HG03097 (cell line): ENCODE measurements at regions not wholly inside any gene's neighbourhood (a gene's known extent, or its start where the extent isn't known, plus 50 kb on each side); places are given as distances from the start of the nearest gene placed in this dataset.

ENCODE experiments used
- ATAC-seq: cut with Tn5 transposase; IDR thresholded peaks from one replicate; pipeline ENCODE4 v1.9.1; 2021; ENCODE audit not compliant: unreplicated experiment, low FRiP score

DNA sequence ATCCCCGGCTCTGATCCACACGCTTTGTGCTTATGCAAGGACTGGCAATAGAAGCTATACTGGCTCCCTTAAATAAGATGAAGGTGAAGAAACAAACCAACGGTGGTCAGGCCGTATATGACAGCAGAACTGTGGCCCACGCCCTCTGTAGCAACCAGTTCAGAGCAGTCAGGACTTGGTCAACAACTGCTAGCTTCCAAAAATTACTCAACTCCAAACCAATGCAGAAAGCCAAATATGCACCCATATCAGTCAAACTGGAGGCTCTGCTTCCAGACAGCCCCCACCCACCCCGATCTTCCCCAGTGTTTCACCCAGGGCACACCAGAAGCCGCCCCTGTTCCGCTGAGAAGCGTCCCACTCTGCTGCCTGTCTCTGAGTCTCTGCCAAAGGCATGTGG, 222.3 kb upstream of the MGMT start:
- ATAC-seq: no peak

DNA sequence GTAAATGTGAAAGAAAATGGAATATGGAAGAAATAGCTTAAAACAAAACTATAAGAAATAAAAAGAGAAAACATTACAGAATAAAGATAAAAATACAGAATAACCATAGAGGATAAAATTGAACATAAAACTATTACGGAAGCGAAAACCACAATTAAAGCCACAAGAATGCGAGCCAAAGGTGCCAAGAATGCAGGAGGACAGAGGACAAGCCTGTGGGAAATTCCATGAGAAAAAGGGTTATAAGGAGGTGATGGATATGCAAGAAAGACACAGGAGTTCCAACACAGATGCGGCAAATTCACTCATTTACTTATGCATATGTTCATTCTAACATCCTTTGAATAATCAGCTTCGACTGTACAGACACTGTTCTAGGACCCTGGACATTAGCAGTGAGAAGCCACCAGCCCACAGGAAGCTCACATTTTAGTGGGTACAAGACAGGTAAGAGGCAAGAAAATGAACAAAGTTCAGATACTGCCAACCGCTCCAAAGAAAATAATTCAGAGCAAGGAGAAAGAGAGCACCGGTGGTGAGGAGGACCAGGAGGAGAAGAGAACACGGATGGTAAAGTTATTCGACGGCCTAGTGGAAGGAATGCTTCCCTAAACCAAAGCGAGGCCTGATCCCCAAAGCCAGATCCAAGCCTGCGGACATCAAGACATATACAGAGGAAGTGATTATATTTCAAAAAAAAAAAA, 213.7 kb upstream of the MGMT start:
- no peak for ATAC-seq

DNA sequence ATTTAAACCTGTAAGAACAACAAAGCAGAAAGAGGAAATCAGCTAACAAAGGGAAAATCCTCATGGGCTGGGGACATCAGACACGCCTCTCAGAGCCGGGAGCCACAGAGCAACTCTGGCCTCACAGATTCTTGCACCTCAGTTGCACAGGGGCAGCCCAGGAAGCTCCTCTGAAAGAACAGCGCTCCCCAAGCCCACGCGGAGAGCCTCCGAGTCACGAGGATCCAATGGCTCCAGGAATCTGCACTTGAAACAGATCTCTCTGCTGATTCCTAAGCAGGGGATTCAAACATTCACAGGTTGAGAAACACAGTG, 213.2 kb upstream of the MGMT start:
- no peak for ATAC-seq

DNA sequence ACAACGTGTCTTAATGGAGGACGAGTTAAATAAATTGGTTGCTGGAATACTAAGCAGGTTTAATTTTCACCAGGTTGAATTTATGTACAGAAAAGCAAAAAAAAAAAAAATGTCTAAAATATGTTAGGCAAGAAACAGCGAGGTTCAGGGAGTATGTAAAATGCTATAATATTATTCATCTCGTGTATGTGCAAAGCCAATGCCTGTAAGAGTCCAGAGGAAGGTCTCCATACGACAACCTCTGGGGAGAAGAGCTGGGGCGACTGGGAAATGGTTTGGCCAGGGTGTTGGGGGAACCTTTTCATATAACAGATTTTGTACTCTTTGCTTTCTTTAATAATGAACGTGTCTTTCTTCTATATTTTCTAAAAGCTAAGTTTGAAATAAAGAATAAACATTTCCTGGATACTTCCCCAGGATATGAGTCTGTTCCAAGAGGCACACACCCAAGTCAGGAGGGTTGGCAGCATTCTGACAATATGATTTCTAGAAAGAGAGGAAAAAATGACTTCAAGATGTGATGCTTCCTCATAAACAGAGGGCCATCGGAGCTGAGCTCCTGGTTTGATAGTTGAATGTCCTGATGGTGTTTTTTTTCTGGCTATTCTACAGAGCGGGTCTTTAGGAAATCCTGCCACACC, 208.6 kb upstream of the MGMT start:
- no peak for ATAC-seq

DNA sequence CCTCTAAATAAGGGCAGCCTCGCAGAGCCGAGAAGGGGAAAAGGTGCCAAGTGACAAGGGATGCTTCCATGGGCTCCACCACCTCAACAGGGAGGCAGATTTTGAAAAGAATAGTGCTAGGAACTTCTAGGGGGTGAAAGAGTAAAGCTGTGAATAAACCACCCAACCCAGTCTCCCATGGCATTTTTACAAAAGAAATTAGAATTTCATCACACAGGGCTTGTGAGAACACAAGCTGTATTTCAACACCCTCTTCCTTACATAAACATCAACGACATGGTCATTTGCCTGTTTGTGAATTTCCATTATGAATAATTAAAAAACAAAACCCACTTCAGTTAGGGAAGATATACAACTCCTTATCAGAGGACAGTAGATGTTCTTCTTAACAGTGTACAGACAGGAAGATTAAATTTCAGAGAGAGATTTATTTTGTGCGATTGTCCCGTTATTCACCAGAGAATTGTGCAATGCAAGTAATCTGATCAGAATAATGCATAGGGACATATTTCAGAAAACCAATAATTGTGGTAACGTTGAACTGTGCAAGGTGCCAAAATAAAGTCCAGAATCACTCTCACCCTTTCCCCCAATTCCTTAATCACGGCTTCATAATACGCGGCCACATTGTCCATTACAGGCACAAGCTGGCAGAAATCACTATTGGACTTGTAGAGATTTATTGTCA, 207.8 kb upstream of the MGMT start:
- no peak for ATAC-seq

DNA sequence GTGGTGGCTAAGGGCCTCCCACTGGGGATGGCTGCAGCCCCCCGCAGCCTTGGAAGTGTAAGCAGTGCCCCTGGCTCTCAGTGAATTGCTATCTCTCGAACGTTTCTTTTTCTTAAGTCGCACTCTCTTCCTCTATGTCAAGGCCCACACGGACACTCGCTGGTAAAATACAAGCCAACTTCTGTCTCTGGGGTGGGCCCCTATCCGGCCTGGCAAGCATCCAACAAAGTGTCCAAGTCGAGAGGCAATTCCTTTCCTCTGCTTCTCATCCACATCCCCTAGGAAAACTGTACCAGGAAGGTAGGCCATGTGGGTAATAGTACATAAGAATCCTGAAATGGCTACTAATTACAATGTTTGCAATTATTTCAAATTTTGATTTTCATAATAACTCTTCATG, 194.9 kb upstream of the MGMT start:
- ATAC-seq: no peak

DNA sequence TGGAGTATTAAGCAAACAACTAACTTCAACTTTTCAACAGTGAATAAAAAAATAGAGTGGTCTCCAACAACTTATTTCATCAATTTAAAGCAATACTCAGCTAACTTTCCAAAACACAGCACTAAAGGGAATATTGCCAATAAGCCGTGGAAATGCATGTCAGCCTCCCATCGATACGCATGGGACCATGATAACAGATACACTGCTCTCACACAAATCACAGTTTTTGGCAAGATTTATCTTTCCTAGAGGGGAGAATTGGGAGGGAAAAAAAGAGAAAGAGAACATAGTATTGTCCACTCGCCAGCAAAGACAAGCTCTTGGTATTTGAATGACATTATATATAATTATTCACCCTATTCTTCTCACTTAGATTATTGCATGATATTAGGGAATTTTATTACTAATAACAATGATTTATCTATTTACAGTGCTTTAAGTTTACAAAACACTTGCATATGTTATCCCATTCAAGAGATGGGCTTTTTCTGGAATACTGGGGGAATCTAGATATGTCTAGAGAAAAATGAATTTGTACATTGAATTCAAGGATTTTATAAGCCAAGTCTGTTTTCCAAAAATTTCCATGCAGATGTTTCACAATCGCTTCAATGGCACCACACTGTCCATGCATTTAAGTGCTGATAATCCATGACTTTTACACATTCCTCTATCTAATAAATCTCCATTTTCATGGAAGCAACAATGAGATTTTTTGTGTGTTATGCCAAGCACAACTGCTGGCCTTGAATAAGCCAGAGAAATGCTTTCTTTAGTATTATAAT, 194.0 kb upstream of the MGMT start:
- no peak for ATAC-seq

DNA sequence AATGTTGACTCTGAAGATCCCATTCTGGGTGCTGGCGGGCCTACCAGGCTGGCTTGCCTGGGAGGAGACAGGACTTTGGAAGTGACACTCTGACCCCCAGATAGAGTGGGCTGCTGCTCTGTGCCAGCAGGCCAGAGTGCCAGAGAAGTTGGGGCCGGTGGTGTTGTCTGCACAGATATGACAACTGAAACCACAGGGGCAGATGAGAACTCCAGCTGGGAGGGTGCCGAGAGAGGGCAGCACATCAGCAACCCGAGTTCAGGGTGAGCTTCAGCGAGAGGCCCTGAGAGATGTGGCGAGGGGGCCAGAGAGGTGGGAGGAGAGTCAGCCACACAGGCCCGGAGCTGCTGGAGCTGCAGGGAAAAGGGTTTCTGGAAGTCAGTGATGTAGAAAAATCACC, 193.2 kb upstream of the MGMT start:
- no peak for ATAC-seq

DNA sequence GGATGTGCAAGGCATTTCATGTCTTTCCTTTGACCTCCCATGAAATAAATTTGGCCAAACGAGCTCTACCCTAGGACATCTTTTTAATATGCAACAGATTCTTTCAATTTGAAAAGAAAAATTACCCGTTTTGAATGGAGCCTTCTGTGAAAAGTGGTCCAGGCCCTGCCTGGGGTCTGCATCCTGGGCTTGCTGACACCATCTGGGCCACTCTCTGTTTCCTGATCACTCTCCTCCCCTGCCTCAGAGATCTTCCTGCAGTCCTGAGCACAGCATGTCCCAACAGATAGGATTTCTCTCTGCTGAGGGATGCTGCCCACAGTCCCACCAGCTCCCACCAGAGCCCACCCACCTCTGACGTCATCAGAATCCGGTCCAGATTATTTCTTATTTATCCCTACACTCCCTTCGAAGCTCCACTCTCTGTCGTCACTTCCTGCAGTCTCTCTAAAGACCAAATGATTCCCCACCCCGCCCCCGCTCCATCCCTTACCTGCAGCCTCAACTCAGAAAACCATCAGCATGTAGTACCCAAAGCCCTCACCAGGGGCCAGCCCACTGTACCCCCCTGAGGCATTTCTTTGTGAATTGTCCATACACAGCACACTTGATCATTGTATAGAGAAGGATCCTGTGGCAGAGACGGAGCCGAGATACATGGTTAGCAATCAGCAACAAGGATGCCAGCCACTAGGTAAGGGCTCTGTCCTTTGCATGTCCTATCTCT, 192.1 kb upstream of the MGMT start:
- ATAC-seq: no peak

DNA sequence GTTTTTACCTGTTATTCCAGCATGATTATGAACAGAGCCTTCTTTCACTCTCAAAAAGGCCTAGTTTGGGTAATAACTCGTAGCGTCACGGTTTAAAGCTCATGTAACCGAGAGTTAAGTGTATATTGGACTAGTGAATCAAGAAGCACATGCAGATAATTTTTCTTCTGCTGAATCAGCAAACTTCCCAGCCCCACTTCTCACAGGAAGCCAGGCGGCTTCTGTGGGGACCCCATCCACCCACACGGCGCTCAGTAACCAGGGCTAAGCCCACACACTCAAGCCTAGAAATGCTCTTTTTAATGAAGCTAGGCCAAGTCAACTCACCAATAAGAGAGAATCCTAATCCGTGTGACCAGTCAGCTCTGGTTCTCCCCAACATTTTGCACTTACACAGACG, 191.2 kb upstream of the MGMT start:
- no peak for ATAC-seq

DNA sequence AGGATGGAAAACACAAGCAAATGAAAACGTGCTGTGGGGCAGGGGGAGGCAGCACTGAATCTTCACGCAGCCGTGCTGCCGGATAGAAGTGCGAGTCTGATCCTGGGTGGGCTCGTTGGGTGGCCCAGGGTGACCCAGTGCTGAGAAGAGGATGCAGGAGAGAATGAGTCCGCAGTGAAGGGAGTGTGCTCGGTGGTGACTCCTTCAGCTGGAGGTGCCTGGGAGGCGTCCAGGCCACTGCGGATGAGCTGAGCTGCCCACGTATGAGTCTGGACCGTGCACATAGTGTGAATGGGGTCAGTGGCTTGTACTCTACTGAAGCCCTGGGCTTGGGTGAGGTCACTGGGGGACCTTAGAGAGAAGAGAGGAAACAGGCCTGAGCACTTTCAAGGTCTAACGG, 190.0 kb upstream of the MGMT start:
- no peak for ATAC-seq

DNA sequence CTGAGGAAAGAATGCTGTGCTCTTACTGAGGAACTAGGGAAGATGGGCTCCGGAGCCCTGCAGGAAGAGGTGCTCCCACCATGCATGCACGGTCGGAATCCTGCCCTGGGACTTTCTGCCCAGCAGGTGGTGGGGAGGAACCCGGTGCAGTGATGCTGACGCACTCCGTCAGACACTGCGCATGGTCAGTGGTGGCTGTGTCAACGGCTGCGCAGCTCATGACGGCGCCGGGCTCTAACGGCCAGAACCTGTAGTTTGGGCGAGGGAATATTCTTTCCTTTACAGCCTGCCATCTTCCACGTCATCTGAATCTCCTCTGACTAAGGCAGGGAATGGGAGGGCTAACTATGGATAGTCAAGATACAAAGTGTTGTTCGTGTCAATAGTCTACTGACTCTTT, 189.2 kb upstream of the MGMT start:
- no peak for ATAC-seq

DNA sequence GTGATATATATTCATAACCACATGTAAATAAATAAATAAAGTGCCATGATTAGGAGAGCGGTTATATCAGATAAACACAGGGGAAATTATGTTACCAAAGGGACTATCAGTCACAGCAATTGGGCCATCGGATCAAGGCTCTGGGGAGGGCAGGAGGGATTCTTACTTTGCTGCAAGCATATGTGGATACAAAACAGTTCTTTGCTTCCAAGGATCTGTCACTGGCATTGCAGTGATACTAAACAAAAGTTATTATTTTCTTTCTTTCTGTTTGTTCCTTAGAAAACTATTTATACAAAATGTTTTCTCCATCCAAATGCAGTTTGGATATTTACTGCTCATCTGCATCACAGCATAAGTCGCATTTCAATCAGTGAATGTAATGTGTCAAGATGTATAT, 188.4 kb upstream of the MGMT start:
- no peak for ATAC-seq

DNA sequence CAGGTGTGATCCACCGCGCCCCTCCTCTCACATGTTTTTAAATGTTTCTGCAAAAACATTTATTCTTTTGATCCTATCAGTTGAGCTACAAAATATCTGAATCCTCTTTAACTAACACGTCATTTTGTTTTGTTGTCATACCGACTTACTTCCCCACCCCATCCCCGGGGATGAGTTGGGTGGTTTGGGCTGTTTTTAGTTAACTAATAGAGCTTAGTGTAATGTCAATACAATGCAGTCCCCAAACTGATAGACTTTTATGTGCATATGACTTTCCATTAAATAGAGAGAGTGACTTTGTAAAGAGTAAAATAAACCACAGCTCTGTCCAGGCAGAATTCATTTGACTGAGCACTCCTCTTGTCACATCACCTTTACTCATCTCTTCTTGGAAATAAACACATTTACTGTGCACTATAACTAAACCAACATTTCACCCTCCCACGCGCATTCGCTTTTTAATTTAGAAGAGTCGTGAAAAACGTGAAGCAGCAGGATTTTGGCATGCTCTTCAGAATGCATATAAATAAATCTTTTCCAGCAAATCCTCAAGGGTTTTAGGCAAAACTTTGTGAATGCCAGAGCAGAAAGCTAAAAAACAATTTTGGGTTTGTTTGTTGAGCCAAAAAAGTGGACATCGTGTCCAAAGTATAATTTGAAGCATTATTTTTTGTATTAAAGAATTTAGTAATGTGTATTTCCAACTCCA, 187.4 kb upstream of the MGMT start:
- no peak for ATAC-seq

DNA sequence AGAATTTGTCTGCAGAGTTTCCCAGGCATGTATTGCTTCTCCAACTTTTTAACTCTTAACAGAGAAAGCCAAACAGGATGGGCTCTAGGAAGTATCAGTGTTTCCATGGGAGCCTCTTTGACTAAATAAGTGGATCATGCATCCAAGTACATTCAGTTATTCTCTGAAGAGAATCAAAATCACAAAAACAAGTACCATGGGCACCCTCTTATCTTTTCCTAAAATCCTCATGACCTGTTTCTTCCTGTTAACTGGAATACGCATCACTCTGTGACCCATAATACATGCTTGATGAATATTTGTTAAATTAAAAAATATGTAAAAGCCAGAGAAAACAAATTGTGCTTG, 186.9 kb upstream of the MGMT start:
- ATAC-seq: no peak

DNA sequence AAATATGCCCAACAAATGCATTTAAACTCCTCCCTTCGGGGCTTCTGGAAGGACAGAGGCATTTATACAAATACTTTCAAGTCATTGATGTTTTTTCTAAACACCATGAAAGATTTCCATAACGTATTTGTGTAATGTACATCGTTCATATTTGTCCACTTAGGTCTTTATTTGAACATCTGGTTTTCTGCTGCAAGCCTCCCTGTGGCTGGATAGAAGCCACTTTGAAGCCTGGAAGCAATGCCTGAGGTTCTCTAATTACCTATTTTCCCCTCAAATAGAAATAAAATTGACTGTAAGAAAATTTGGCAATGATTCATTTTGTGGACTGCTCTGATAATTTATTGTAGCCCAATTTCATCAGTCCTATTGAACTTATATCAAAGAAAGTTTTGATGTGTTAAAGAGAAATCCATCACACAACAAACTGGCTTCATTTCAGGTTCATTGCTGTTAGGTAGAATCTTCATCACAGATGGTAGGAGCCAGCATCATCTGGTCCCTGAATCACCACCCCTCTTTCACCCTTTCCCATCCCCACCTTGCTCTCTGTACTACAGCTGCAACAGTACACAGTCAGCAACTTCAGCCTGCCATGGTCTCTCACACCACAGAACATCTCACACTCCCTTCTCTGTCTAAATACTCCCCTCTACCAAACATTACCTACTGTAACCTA, 186.0 kb upstream of the MGMT start:
- ATAC-seq: no peak

DNA sequence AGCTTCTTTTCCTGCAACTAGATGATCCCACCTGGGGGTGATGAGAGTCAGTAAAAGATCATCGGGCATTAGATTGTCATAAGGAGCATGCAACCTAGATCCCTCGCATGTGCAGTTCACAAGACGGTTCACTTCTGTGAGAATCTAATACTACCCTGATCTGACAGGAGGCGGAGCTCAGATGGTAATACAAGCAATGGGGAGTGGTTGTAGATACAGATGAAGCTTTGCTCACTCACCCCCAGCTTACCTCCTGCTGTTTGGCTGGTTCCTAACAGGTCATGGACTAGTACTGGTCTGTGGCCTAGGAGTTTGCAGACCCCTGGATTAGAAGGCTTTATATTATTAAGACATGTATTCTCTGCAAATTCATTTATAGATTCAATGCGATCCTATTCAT, 181.6 kb upstream of the MGMT start:
- no peak for ATAC-seq

DNA sequence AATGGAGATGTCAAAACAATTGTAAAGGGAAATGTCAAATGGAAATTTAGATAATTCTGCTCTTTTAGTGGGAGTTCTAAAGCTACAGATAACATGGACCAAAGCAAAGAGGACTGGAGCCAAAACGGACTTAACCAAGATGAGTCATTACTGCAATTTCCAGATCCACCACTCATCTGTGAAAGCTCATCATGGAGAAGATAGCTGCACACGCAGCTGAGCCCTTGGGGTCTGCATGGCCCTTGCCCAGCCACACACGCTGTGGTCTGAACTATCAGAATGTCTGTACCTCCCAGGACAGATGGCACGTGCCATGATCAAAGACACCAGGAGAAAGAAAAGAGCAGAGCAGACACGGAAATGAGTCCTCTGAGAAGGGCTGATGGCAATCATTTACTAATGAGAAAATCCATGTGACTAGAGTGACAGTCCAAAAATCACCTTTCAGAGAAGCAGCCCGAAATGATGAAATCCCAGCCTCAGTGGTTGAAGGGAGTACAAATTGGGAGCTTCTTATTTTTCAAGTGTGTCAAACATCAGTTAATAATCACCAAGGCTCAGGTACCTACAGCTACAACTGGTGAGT, 177.9 kb upstream of the MGMT start:
- no peak for ATAC-seq

DNA sequence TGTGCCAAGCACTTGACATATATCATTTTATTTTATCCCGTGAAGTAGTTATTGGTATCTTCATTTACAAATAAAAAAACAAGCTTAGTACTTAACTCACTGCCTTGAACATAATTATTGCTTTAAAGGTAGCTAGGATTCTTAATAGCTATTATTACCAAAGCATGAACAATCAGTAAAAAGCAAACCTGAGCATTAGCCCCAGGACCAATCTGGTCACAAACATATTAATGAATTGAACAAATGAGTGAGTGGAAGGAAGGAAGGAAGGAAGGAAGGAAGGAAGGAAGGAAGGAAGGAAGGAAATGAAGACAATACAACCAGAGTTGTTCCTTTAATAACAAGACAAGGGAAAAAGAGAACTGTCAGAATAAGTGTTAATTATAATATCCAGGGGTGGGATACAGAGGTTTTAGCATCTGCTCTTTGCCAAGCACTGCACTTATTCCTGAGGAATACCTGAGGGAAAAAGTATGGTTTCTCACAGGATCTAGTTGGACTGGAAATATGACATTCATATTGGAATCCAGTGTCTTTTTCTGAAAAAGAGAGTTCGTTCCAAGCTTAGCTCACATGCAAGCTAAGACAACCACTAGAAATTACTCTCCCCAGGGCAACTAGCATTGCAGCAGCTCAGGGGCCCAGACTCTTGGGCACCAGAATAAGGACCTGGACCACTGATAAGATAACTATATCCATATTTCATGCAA, 172.9 kb upstream of the MGMT start:
- ATAC-seq: no peak
